GM18868 (cell line): ENCODE measurements at regions not wholly inside any gene's neighbourhood (a gene's known extent, or its start where the extent isn't known, plus 50 kb on each side); places are given as distances from the start of the nearest gene placed in this dataset.

Source experiments
- ATAC-seq: cut with Tn5 transposase; IDR thresholded peaks from one replicate; pipeline ENCODE4 v1.9.1; 2021; ENCODE audit warnings: mild to moderate bottlenecking, moderate library complexity; ENCODE audit not compliant: unreplicated experiment

DNA sequence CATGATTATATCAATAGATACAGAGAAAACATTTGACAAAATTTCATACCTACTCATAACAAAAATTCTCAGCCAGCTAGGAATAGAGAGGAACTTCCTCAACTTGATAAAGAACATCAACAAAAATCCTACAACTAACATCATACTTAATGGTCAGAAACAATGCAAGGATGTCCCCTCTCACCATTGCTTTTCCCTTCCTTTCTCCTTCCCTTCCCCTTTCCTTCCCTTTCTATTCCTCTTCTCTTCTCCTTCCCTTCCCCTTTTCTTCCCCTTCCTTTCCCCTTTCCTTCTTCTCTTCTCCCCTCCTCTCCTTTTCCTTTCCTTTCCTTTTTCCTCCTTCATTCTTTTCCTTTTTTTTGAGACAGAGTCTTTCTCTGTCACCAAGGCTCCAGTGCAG, 418.3 kb upstream of the B3GAT1 start:
- no peak for ATAC-seq

DNA sequence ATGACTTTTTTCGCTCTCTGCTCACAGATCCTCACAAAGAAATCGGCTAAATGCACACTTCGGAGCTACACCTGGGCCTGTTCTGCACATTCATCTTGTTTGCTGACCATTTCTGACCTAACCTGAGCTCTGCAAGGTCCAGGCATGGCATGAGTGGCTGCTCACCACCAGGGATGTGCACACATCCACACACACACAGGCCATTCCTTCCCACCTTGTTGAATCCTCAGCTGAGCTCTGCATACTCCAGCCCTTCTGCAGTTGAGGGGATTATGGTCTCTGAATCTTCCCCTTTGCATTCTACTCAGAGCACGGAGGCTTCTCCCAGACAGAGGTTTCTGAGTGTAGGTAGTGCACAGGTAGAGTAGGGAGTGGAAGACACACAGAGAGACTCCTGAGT, 411.9 kb upstream of the B3GAT1 start:
- ATAC-seq = no peak

DNA sequence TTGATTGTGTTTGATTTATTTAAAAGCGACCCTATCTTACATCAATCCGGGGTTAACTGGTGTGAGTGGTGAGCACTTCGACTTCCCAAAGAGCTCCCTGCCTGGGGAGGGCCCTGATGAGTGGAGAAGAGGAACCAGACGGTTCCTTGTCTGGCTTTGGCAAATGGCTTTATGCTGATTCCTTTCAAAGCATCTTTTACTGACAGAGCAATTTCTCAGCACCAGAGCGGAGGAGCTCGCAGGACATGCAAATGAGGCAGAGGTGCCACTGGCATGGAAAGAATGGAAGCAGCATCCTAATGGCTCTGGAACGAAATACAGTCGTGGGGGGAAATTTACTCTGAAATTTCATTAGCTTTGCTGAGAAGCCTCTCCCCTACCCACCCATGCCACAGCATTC, 410.9 kb upstream of the B3GAT1 start:
- no peak for ATAC-seq

GRCh38 chr11:134821422-134821821, 409.4 kb upstream of the B3GAT1 start:
- ATAC-seq = no peak

DNA sequence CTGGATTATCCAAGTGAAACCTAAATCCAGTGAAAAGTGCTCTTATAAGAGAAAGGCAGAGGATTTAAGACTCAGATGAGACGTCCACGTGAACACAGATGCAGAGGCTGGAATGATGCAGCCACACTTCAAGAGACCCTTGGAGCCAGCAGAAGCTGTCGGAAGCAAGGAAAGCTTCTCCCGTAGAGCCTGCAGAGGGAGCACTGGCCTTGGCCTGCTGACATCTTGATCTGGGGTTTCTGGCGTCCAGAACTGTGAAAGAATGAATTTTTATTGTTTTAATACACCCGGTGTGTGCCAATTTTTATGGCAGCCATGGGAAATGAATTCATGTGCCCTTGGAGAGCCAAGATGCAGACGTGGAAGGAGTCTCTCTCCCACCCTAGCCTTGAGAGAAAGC, 407.0 kb upstream of the B3GAT1 start:
- ATAC-seq = no peak

DNA sequence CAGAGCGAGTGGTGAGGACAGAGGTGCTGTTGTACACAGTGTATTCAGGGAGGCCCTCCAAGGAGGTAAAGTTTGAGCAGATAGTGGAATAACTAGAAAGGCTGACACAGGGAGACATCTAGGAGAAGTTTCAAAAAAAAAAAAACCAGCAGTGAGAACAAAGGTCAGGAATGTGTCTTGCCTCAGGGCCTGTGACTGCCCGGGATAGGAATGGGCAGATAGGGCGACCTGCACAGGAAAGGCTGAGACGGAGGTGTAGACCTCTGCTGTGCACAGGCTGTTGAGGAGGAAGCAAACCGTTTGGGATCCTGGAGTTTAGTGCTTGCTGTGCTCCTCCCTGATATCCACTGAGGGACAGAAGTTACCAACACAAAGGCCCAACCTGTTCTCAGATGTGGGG, 406.5 kb upstream of the B3GAT1 start:
- ATAC-seq = no peak

DNA sequence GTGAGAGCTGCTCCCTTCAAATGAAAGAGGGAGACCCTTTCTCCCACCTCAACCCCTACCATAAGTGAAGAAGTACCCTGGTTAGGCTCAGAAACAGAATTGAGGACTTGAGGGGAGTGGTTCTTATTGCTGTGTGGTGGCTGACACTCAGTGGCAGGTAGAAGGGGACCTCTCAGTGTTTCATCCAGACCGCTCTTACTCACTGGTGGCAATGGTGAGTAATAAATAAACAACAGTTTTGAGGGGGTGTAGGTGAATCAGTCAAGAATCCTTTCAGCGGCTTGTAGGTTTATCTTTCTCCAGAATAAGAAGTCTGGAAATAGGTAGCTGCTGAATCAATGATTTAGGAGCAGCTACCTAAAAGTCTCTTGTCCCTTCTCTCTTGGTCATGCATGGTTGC, 403.4 kb upstream of the B3GAT1 start:
- ATAC-seq = no peak

DNA sequence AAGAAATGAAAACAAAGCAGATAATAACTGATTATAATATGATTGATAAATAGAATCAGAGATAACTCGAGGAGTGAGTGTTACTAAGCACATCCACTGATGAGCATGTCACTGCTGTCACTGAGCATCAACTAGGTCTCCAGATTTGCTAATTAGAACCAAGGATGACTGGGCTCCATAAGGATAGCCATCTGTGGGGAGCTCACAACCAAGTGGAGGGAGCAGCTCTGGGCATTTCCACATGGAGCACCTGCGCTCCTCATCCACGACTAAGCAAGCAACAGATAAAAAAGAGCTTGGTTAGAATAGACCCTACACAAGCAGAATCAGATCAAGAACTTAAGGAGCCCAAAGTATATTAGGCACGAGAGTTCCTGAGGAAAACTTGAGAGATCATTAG, 396.0 kb upstream of the B3GAT1 start:
- ATAC-seq = no peak

- ATAC-seq = no peak
Measured at GRCh38 chr11:134802598-134802997, 390.6 kb upstream of the B3GAT1 start.

GRCh38 chr11:134802116-134802515, 390.1 kb upstream of the B3GAT1 start:
- ATAC-seq = no peak

DNA sequence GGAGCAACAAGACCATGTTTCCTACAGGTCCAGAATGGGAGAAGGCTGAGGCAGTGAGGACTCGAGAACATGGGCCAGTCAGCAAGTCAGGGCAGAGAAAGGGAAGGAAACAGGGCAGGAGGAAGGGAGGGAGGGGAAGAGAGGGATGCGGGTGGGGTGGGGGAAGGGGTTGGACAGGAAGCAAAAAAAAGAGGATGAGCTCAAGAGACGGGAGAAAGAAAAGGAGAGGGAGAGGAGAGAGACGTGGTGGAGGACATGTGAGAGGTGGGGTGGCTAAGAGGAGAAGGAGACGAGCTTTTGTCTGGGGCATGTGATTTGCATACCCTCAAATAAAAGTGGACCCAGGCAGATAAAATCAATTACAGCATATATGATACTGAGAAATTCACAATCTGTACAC, 389.5 kb upstream of the B3GAT1 start:
- ATAC-seq = no peak

DNA sequence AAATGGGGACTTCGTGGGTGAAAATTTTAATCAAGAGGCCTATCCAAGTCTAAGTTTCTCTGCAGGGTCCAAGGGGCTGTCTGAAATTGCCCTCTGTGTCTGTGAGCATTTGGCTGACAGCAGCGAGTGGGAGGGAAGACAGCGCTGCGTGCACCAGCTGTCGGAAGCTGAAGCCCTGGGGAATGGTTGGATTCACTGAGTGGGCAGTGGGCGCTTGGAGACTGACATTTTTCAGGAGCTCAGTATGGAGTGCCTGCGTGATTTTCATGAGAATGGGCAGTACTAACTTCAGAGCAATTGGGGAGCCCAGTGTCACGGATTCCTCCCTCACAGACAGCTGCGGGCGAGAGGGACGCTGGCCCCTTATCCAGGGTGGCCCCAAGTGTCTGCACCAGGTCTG, 388.8 kb upstream of the B3GAT1 start:
- ATAC-seq = no peak

DNA sequence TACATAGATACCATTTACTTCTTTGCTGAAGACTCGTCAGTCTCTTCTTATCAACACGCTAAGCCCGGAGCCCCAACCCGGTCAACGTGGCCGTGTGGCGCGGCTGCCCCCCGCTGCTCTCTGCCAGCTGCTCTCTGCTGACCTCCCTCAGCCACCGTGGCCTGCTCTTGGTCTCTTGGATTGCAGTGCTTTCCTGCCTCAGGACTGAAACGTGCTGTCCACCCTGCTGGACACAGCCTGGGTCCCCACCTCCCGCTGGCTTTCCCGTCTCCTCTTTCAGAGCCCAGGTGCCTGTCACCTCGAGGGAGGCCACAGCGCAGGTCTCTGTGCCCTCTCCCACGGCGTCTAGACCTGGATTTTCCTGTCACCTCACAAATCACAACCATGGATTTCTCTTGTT, 388.1 kb upstream of the B3GAT1 start:
- ATAC-seq = no peak

- ATAC-seq = no peak
Measured at GRCh38 chr11:134799386-134799785, 387.3 kb upstream of the B3GAT1 start.

- ATAC-seq = no peak
Measured at GRCh38 chr11:134797411-134798089, 385.5 kb upstream of the B3GAT1 start.

DNA sequence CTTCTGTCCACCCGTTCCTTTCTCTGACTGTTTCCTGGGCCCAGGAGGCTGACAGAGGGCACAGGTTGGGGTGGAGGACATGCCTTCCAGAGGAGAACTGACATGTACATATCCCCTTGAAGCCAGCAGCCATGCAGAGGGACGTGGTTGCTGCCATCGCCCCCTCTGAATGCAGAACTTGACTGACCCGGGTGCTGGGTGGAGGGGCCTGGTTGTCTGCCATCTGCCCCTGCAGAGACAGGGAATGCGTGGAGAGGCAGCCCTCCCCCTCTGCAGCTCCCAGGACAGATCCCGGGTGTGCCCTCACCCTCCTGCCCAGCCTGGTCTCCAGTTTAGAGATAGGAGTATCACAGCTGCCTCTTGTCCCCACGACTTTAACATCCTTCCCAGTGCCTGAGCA, 383.0 kb upstream of the B3GAT1 start:
- no peak for ATAC-seq

- no peak for ATAC-seq
Measured at GRCh38 chr11:134794192-134794591, 382.1 kb upstream of the B3GAT1 start.

DNA sequence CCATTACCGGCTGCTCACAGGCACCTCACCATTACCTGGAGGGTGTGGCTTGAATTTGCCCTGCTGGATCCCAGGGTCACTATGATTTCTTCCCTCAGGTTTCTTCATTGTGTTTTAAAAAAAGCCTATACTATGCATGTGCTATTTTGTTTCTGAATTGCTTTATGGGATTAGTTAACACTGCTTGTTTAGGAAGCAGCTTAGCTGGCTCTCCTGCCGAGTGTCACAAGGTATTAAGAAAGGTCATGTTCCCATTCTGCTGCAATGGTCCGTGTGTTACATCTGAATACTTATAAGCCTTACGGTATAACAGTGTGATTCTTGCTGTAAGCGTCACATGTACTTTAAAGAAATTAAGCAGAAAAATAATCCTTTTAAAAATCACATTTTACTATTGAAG, 380.6 kb upstream of the B3GAT1 start:
- ATAC-seq = no peak

GRCh38 chr11:134792044-134792443, 380.0 kb upstream of the B3GAT1 start:
- no peak for ATAC-seq

GRCh38 chr11:134791102-134791501, 379.1 kb upstream of the B3GAT1 start:
- no peak for ATAC-seq

GRCh38 chr11:134789104-134789503, 377.1 kb upstream of the B3GAT1 start:
- no peak for ATAC-seq

DNA sequence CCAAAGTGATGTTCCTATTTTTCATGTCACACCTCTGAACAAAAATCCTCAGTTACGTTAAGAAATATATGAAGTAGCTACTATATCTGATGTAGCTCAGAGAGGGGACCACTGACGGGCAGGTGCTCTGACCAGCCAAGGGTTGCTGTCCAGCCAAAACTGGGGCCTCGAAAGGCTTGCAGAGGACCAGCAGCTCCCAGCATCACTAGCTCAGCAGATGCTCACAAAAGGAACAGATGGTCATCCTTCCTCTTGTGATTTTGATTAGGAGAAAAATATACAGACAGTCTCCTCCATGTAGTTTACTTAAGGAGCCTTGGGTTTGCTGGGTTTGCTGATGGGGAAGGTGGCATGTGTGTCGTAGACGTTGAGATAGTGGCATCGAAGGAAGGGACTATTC, 374.6 kb upstream of the B3GAT1 start:
- no peak for ATAC-seq

- ATAC-seq = no peak
Measured at GRCh38 chr11:134785660-134786284, 373.7 kb upstream of the B3GAT1 start.
